HCT116 (cell line): ENCODE measurements at regions not wholly inside any gene's neighbourhood (a gene's known extent, or its start where the extent isn't known, plus 50 kb on each side); places are given as distances from the start of the nearest gene placed in this dataset.

Source experiments
- ATAC-seq: fragments of 200-7000 bp; cut with Tn5 transposase; 2 replicates; pipeline ENCODE4 v1.9.1; 2020; ENCODE audit warnings: mild to moderate bottlenecking, moderate library complexity
- BruUV-seq: library from RNA; stranded (reverse); fragments of 400-500 nt; replicated peaks from 2 replicates; lab custom pipeline; 2021; lab: Mats Ljungman, UMichigan
- CTCF ChIA-PET: fragments of 300-600 bp; sonication (Branson Sonifier 250); formaldehyde crosslinking; loops from one replicate; lab custom pipeline; 2021; ENCODE audit warnings: antibody characterized with exemption; lab: Charles Lee
- POLR2A ChIA-PET: fragments of 300-600, 350-600 bp; sonication (Branson Sonifier 250); formaldehyde crosslinking; loops from one replicate; lab custom pipeline; 2021; ENCODE audit warnings: antibody characterized with exemption; lab: Charles Lee
- RAD21 ChIA-PET, 2 experiments: fragments of 300-600 bp; sonication (Branson Sonifier 250); formaldehyde crosslinking; loops; one replicate each; lab custom pipeline; 2023; ENCODE audit warnings: low total read pairs in 2 of 2; ENCODE audit not compliant: uncharacterized antibody in 2 of 2, unreplicated experiment in 2 of 2, low non-redundant PET in 1 of 2; lab: Charles Lee
- DNase-seq: peaks from one replicate; pipeline ENCODE4 v3.0.0-alpha.2; 2010; ENCODE audit warnings: low read depth, low spot score
- H2AFZ ChIP-seq: fragments of 200-600 bp; shearing (Covaris generic), sonication (generic); 2 replicates; pipeline ENCODE4 v1.6.1; 2017; ENCODE audit warnings: low read depth, mixed run types, mixed read lengths, antibody characterized with exemption, low read length; ENCODE audit not compliant: poor library complexity, severe bottlenecking
- H3K27ac ChIP-seq: 2 replicates; pipeline ENCODE4 v1.5.1; 2012; ENCODE audit warnings: low read depth, low read length
- H3K27me3 ChIP-seq: fragments of 200-600 bp; sonication (generic); 2 replicates; pipeline ENCODE4 v1.6.1; 2016; ENCODE audit warnings: mixed run types, low read length, mixed read lengths; ENCODE audit not compliant: insufficient read depth
- H3K36me3 ChIP-seq, 2 experiments: fragments of 200-500 bp in 1 of 2; fragments of 200-600 bp in 1 of 2; sonication (Bioruptor generic) in 1 of 2; sonication (generic) in 1 of 2; 2 replicates each; pipeline versions ENCODE4 v1.5.1 to v1.6.1; 2014 to 2016; ENCODE audit warnings: low read length in 2 of 2, inconsistent platforms in 1 of 2, mixed read lengths in 1 of 2, mixed run types in 1 of 2; ENCODE audit not compliant: insufficient read depth in 2 of 2, control insufficient read depth in 1 of 2
- H3K4me1 ChIP-seq, 2 experiments: fragments of 200-600 bp in 1 of 2; sonication (generic) in 1 of 2; 2 replicates each; pipeline versions ENCODE4 v1.5.1 to v1.6.1; 2012 to 2017; ENCODE audit warnings: low read length in 2 of 2, inconsistent platforms in 1 of 2, mild to moderate bottlenecking in 1 of 2, mixed read lengths in 1 of 2, mixed run types in 1 of 2, moderate library complexity in 1 of 2; ENCODE audit not compliant: insufficient read depth in 2 of 2, control insufficient read depth in 1 of 2
- H3K4me2 ChIP-seq: fragments of 200-600 bp; sonication (generic); 2 replicates; pipeline ENCODE4 v1.6.1; 2017; ENCODE audit warnings: mixed run types, low read length, mixed read lengths
- H3K4me3 ChIP-seq, 2 experiments: fragments of 200-600 bp in 1 of 2; sonication (generic) in 1 of 2; replicated peaks in 1 of 2; 2 replicates each; pipeline ENCODE4 v1.5.1; 2011 to 2016; ENCODE audit warnings: low read length in 2 of 2, control low read depth in 1 of 2, low read depth in 1 of 2, mild to moderate bottlenecking in 1 of 2, mixed read lengths in 1 of 2, mixed run types in 1 of 2
- H3K79me2 ChIP-seq: fragments of 200-600 bp; sonication (generic); 2 replicates; pipeline ENCODE4 v1.6.1; 2017; ENCODE audit warnings: mild to moderate bottlenecking, mixed run types, low read length, moderate library complexity, mixed read lengths; ENCODE audit not compliant: insufficient read depth
- H3K9ac ChIP-seq: fragments of 200-600 bp; sonication (generic); 2 replicates; pipeline ENCODE4 v1.6.1; 2016; ENCODE audit warnings: low read length, mixed read lengths
- H3K9me2 ChIP-seq: fragments of 200-600 bp; sonication (generic), shearing (Covaris generic); 2 replicates; pipeline ENCODE4 v1.6.1; 2017; ENCODE audit warnings: mixed run types, mild to moderate bottlenecking, moderate library complexity; ENCODE audit not compliant: insufficient read depth
- H3K9me3 ChIP-seq, 2 experiments: fragments of 200-500 bp in 1 of 2; fragments of 200-600 bp in 1 of 2; sonication (Bioruptor generic) in 1 of 2; sonication (generic) in 1 of 2; 2 replicates each; pipeline ENCODE4 v1.6.1; 2014 to 2017; ENCODE audit warnings: low read length in 2 of 2, mixed read lengths in 2 of 2, inconsistent platforms in 1 of 2, low read depth in 1 of 2, mild to moderate bottlenecking in 1 of 2, mixed run types in 1 of 2, moderate library complexity in 1 of 2; ENCODE audit not compliant: control insufficient read depth in 1 of 2, insufficient read depth in 1 of 2
- H4K20me1 ChIP-seq: fragments of 200-600 bp; sonication (generic), shearing (Covaris generic); 2 replicates; pipeline ENCODE4 v1.6.1; 2017; ENCODE audit warnings: mixed run types, mild to moderate bottlenecking, moderate library complexity; ENCODE audit not compliant: insufficient read depth
- CBX3 ChIP-seq: IDR thresholded peaks from 2 replicates; pipeline ENCODE4 v1.6.1; 2012; ENCODE audit warnings: low read depth
- EGR1 ChIP-seq: IDR thresholded peaks from 2 replicates; pipeline ENCODE4 v1.6.1; 2012; ENCODE audit warnings: low read depth
- EZH2phosphoT487 ChIP-seq: fragments of 200-600 bp; IDR thresholded peaks from 2 replicates; pipeline ENCODE4 v1.6.1; 2018; ENCODE audit warnings: antibody characterized with exemption, borderline replicate concordance
- FOSL1 ChIP-seq: IDR thresholded peaks from 2 replicates; pipeline ENCODE4 v1.6.1; 2012; ENCODE audit warnings: low read depth
- POLR2A ChIP-seq: IDR thresholded peaks from 2 replicates; pipeline ENCODE4 v1.7.0; 2011; ENCODE audit warnings: borderline replicate concordance; ENCODE audit not compliant: insufficient read depth, insufficient read length; ENCODE audit errors: extremely low read depth
- POLR2AphosphoS5 ChIP-seq: IDR thresholded peaks from 2 replicates; pipeline ENCODE4 v1.6.1; 2011; ENCODE audit warnings: mild to moderate bottlenecking, low read depth, low read length, moderate library complexity
- RAD21 ChIP-seq: IDR thresholded peaks from 2 replicates; pipeline ENCODE4 v1.6.1; 2012; ENCODE audit warnings: low read depth, mild to moderate bottlenecking
- SIN3A ChIP-seq: IDR thresholded peaks from 2 replicates; pipeline ENCODE4 v1.6.1; 2012; ENCODE audit warnings: low read depth
- SP1 ChIP-seq: IDR thresholded peaks from 2 replicates; pipeline ENCODE4 v1.6.1; 2012; ENCODE audit warnings: low read depth
- SRF ChIP-seq: IDR thresholded peaks from 2 replicates; pipeline ENCODE4 v1.6.1; 2012; ENCODE audit warnings: low read depth
- TCF7L2 ChIP-seq: IDR thresholded peaks from 2 replicates; pipeline ENCODE4 v1.7.0; 2011; ENCODE audit warnings: borderline replicate concordance, inconsistent platforms; ENCODE audit not compliant: insufficient read depth, insufficient read length; ENCODE audit errors: extremely low read depth
- YY1 ChIP-seq: IDR thresholded peaks from 2 replicates; pipeline ENCODE4 v1.6.1; 2011; ENCODE audit warnings: low read length, low read depth, moderate library complexity, mild to moderate bottlenecking; ENCODE audit not compliant: insufficient replicate concordance; ENCODE audit errors: extremely low read depth
- ZFX ChIP-seq: fragments of 450-650 bp; IDR thresholded peaks from 2 replicates; pipeline ENCODE4 v1.6.1; 2017
- ZNF274 ChIP-seq: fragments of 200-500 bp; sonication (Bioruptor generic); IDR thresholded peaks from 2 replicates; pipeline ENCODE4 v1.6.1; 2014; ENCODE audit warnings: mild to moderate bottlenecking, low read depth, low read length, inconsistent platforms
- intact Hi-C: fragments of 100-400 bp; cut with micrococcal nuclease; formaldehyde crosslinking; loops from 2 replicates; pipeline ENCODE4 v1.10.0; 2022
- TF ChIP-seq, protein P1 (sequence below), 3 experiments: fragments of 200-600 bp in 1 of 3; sonication (generic) in 1 of 3; IDR thresholded peaks in 2 of 3; conservative IDR thresholded peaks in 1 of 3; 2 replicates each; pipeline ENCODE4 v1.5.1; 2012 to 2017; ENCODE audit warnings: low read depth in 2 of 3, low read length in 2 of 3, antibody characterized with exemption in 1 of 3, borderline replicate concordance in 1 of 3, control low read depth in 1 of 3, mild to moderate bottlenecking in 1 of 3, mixed read lengths in 1 of 3, mixed run types in 1 of 3, moderate library complexity in 1 of 3; ENCODE audit not compliant: insufficient read depth in 1 of 3
- TF ChIP-seq, protein P2 (sequence below): IDR thresholded peaks from 2 replicates; pipeline ENCODE4 v1.6.1; 2011; ENCODE audit warnings: mild to moderate bottlenecking, low read length, moderate library complexity; ENCODE audit not compliant: insufficient replicate concordance; ENCODE audit errors: extremely low read depth
- TF ChIP-seq, protein P3 (sequence below): IDR thresholded peaks from 2 replicates; pipeline ENCODE4 v1.6.1; 2012

DNA sequence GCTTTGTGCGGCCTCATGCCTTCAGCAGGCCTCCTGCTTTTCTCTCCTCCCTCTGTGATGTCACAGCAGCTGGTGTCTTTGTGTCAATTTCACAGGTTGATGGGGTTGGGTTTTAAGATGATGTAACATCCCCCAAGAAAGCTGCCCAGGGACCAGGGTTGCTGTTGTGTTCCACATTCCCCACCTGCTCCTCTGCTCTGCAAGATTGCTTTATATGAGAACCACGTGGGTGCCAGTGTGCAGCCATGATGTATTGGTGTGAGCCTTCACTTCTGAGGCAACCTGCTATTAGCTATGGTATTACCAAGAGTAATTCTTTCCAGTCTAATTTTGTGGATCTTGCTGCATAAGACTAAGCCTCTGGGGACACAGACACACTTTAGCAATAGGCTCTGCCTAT is 213.0 kb upstream of the ADAMTS16 start (continued):
- TF ChIP-seq, protein P1, sequence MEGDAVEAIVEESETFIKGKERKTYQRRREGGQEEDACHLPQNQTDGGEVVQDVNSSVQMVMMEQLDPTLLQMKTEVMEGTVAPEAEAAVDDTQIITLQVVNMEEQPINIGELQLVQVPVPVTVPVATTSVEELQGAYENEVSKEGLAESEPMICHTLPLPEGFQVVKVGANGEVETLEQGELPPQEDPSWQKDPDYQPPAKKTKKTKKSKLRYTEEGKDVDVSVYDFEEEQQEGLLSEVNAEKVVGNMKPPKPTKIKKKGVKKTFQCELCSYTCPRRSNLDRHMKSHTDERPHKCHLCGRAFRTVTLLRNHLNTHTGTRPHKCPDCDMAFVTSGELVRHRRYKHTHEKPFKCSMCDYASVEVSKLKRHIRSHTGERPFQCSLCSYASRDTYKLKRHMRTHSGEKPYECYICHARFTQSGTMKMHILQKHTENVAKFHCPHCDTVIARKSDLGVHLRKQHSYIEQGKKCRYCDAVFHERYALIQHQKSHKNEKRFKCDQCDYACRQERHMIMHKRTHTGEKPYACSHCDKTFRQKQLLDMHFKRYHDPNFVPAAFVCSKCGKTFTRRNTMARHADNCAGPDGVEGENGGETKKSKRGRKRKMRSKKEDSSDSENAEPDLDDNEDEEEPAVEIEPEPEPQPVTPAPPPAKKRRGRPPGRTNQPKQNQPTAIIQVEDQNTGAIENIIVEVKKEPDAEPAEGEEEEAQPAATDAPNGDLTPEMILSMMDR (IDR thresholded peaks at IDR 0.05 in 2 of 3, conservative IDR thresholded peaks at IDR 0.05 in 1 of 3; ENCODE audit: borderline replicate concordance in 1 of 3, insufficient read depth in 1 of 3, low read depth in 2 of 3, low read length in 2 of 3), result no peak
- TF ChIP-seq YY1 (no peak), SP1 (no peak), SRF (no peak), CBX3 (no peak), POLR2A (no peak), EGR1 (no peak)
- TF ChIP-seq, protein P2, sequence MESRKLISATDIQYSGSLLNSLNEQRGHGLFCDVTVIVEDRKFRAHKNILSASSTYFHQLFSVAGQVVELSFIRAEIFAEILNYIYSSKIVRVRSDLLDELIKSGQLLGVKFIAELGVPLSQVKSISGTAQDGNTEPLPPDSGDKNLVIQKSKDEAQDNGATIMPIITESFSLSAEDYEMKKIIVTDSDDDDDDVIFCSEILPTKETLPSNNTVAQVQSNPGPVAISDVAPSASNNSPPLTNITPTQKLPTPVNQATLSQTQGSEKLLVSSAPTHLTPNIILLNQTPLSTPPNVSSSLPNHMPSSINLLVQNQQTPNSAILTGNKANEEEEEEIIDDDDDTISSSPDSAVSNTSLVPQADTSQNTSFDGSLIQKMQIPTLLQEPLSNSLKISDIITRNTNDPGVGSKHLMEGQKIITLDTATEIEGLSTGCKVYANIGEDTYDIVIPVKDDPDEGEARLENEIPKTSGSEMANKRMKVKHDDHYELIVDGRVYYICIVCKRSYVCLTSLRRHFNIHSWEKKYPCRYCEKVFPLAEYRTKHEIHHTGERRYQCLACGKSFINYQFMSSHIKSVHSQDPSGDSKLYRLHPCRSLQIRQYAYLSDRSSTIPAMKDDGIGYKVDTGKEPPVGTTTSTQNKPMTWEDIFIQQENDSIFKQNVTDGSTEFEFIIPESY, result no peak

DNA sequence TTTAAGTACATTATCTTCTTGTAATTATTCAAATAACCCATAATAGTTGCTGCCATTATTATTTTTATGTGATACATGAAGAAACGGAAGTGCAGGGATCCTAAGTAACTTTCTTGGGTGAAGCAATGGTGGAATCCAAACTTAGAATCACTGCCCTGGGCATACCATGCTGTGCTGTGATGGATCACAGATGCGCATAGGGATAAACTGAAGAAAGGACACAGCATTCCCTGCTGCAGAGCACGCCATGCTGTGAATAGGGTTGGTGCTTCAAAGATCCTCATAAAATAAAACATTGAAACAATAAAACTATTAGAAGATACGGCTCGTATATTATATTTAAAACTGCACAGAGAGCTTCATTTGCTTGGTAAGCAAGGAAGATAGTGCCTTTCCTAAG is 211.7 kb upstream of the ADAMTS16 start:
- no peaks in the 10 kb centered on the region for H3K9me3 ChIP-seq
- intact Hi-C loops, result no loop called here
- no peak overlapping the region for H3K27ac ChIP-seq
- no peaks in the 10 kb centered on the region; the same call in 1 of the 2 replicates for H3K27me3 ChIP-seq
- ChIA-PET CTCF (no interaction called here), POLR2A (no interaction called here), RAD21 (no interaction called here)
- no peak overlapping the region for H2AFZ ChIP-seq
- no peaks in the 10 kb centered on the region for H3K79me2 ChIP-seq
- H3K9ac ChIP-seq, result no peak overlapping the region
- no peak for ATAC-seq
- BruUV-seq, result no TSS peak
- no peak overlapping the region for H3K4me3 ChIP-seq
- H3K9me2 ChIP-seq, result no peaks in the 10 kb centered on the region
- no peaks in the 10 kb centered on the region for H3K4me1 ChIP-seq
- DNase-seq, result no peak
- no peaks in the 10 kb centered on the region for H3K36me3 ChIP-seq
- no peak overlapping the region for H3K4me2 ChIP-seq
- no peaks in the 10 kb centered on the region for H4K20me1 ChIP-seq
- no peak for TF ChIP-seq ZNF274
- no peak for TF ChIP-seq POLR2AphosphoS5
- TF ChIP-seq EZH2phosphoT487, result no peak
- TF ChIP-seq, protein P1 (IDR thresholded peaks at IDR 0.05 in 2 of 3, conservative IDR thresholded peaks at IDR 0.05 in 1 of 3; ENCODE audit: borderline replicate concordance in 1 of 3, insufficient read depth in 1 of 3, low read depth in 2 of 3, low read length in 2 of 3), result no peak
- TF ChIP-seq SIN3A, result no peak
- TF ChIP-seq TCF7L2, result no peak
- TF ChIP-seq, protein P2, result no peak
- no peak for TF ChIP-seq POLR2A
- TF ChIP-seq, protein P3, sequence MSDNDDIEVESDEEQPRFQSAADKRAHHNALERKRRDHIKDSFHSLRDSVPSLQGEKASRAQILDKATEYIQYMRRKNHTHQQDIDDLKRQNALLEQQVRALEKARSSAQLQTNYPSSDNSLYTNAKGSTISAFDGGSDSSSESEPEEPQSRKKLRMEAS, result no peak
- TF ChIP-seq CBX3, result no peak
- no peak for TF ChIP-seq RAD21
- TF ChIP-seq FOSL1, result no peak
- TF ChIP-seq ZFX, result no peak
